Endothelial cell of umbilical vein (primary cell): ENCODE measurements at regions not wholly inside any gene's neighbourhood (a gene's known extent, or its start where the extent isn't known, plus 50 kb on each side); places are given as distances from the start of the nearest gene placed in this dataset.

Experiments used
- BruUV-seq: library from RNA; stranded (reverse); fragments of 400-500 nt; replicated peaks from 2 replicates; lab custom pipeline; 2021; lab: Mats Ljungman, UMichigan
- CTCF ChIA-PET: fragments of 300-600, 350-600 bp; sonication (Branson Sonifier 250); formaldehyde crosslinking; loops from one replicate; lab custom pipeline; 2021; ENCODE audit warnings: antibody characterized with exemption, inconsistent platforms; lab: Charles Lee
- POLR2A ChIA-PET: fragments of 300-600, 350-600 bp; sonication (Branson Sonifier 250); formaldehyde crosslinking; loops from one replicate; lab custom pipeline; 2021; ENCODE audit warnings: antibody characterized with exemption, inconsistent platforms; lab: Charles Lee
- DNase-seq: peaks from one replicate; pipeline ENCODE4 v3.0.0-alpha.2; 2011; ENCODE audit warnings: low read depth, low spot score
- FAIRE-seq: peaks from 2 replicates; lab custom pipeline; 2011; peaks lifted over from hg19 to GRCh38; lab: Jason Lieb, UNC
- H2AFZ ChIP-seq: 2 replicates; pipeline ENCODE4 v1.6.0; 2012; ENCODE audit warnings: low read depth, low read length, control low read depth, inconsistent platforms
- H3K27ac ChIP-seq: 2 replicates; pipeline ENCODE4 v1.5.1; 2011; ENCODE audit warnings: low read depth, mild to moderate bottlenecking, control low read depth, low read length, moderate library complexity; ENCODE audit not compliant: insufficient read depth
- H3K27me3 ChIP-seq, 2 experiments: 2 replicates each; pipeline versions ENCODE4 v1.6.0 to v1.6.1; 2011; ENCODE audit warnings: low read length in 2 of 2, mixed read lengths in 1 of 2; ENCODE audit not compliant: control insufficient read depth in 2 of 2, insufficient read depth in 2 of 2
- H3K36me3 ChIP-seq, 2 experiments: 2 replicates in 1 of 2; 3 replicates in 1 of 2; pipeline ENCODE4 v1.5.1; 2011; ENCODE audit warnings: low read length in 2 of 2, mild to moderate bottlenecking in 1 of 2, moderate library complexity in 1 of 2; ENCODE audit not compliant: control insufficient read depth in 2 of 2, insufficient read depth in 2 of 2; ENCODE audit errors: extremely low read depth in 1 of 2
- H3K4me1 ChIP-seq: 3 replicates; pipeline ENCODE4 v1.5.1; 2011; ENCODE audit warnings: mild to moderate bottlenecking, low read length; ENCODE audit not compliant: control insufficient read depth, insufficient read depth; ENCODE audit errors: extremely low read depth
- H3K4me2 ChIP-seq: 2 replicates; pipeline ENCODE4 v1.6.1; 2011; ENCODE audit warnings: low read length, control low read depth, mixed read lengths; ENCODE audit not compliant: insufficient read depth
- H3K4me3 ChIP-seq, 3 experiments: fragments of 200-600 bp in 1 of 3; sonication (generic), shearing (Covaris generic) in 1 of 3; replicated peaks in 1 of 3; 2 replicates each; pipeline ENCODE4 v1.5.1; 2011 to 2016; ENCODE audit warnings: control low read depth in 3 of 3, low read length in 3 of 3, mild to moderate bottlenecking in 2 of 3, inconsistent platforms in 1 of 3, low read depth in 1 of 3, moderate library complexity in 1 of 3; ENCODE audit not compliant: insufficient read depth in 1 of 3
- H3K79me2 ChIP-seq: 2 replicates; pipeline ENCODE4 v1.6.0; 2012; ENCODE audit warnings: low read length, inconsistent platforms; ENCODE audit not compliant: control insufficient read depth, insufficient read depth
- H3K9ac ChIP-seq: replicated peaks from 2 replicates; pipeline ENCODE3; 2011; ENCODE audit warnings: low read length, control low read depth; ENCODE audit not compliant: insufficient read depth; ENCODE audit errors: extremely low read depth
- H3K9me1 ChIP-seq: replicated peaks from 3 replicates; pipeline ENCODE4 v1.6.0; 2011; ENCODE audit warnings: mild to moderate bottlenecking, low read length; ENCODE audit not compliant: control insufficient read depth, insufficient read depth; ENCODE audit errors: extremely low read depth
- H3K9me3 ChIP-seq: replicated peaks from 2 replicates; pipeline ENCODE4 v1.5.1; 2012; ENCODE audit warnings: low read length, inconsistent platforms; ENCODE audit not compliant: control insufficient read depth, insufficient read depth
- H4K20me1 ChIP-seq: replicated peaks from 2 replicates; pipeline ENCODE3; 2011; ENCODE audit warnings: mild to moderate bottlenecking, low read length; ENCODE audit not compliant: control insufficient read depth, insufficient read depth; ENCODE audit errors: extremely low read depth
- CTCF ChIP-seq, 2 donors: IDR thresholded peaks; 1 replicate in 1 of 2; 2 replicates in 1 of 2; pipeline ENCODE4 v1.5.1; 2011; ENCODE audit warnings: low read length in 2 of 2, mild to moderate bottlenecking in 2 of 2, moderate library complexity in 2 of 2, control low read depth in 1 of 2, inconsistent platforms in 1 of 2, low read depth in 1 of 2; ENCODE audit not compliant: insufficient read depth in 1 of 2; ENCODE audit errors: extremely low read depth in 1 of 2
- EZH2 ChIP-seq: IDR thresholded peaks from 2 replicates; pipeline ENCODE4 v1.6.1; 2012; ENCODE audit warnings: borderline replicate concordance, low read depth, mild to moderate bottlenecking, moderate library complexity, low read length, inconsistent platforms; ENCODE audit not compliant: severe bottlenecking
- FOS ChIP-seq: IDR thresholded peaks from 2 replicates; pipeline ENCODE4 v1.6.1; 2011; ENCODE audit warnings: mild to moderate bottlenecking, low read length, moderate library complexity, borderline replicate concordance; ENCODE audit not compliant: insufficient read depth
- GATA2 ChIP-seq: IDR thresholded peaks from 2 replicates; pipeline ENCODE4 v1.7.0; 2011; ENCODE audit warnings: low read depth, mild to moderate bottlenecking, moderate library complexity, mixed read lengths, low read length; ENCODE audit not compliant: insufficient read length, insufficient read depth
- JUN ChIP-seq: IDR thresholded peaks from 2 replicates; pipeline ENCODE4 v1.6.1; 2011; ENCODE audit warnings: borderline replicate concordance, low read depth; ENCODE audit not compliant: insufficient read length, insufficient read depth
- MAX ChIP-seq: IDR thresholded peaks from 2 replicates; pipeline ENCODE4 v1.6.1; 2011; ENCODE audit not compliant: insufficient read depth, insufficient read length
- MYC ChIP-seq: IDR thresholded peaks from one replicate; pipeline ENCODE4 v1.6.1; 2011; ENCODE audit warnings: mild to moderate bottlenecking, low read depth, low read length
- POLR2AphosphoS5 ChIP-seq: IDR thresholded peaks from 2 replicates; pipeline ENCODE4 v1.6.1; 2012; ENCODE audit warnings: low read depth, mild to moderate bottlenecking, control low read depth, low read length, moderate library complexity; ENCODE audit not compliant: insufficient read depth
- dilution Hi-C: fragments of 300-500 bp; cut with MboI; formaldehyde crosslinking; loops from one replicate; pipeline ENCODE4 v1.15.0; 2019; ENCODE audit warnings: low sequenced_read_pairs; ENCODE audit not compliant: extremely low pct_ligation_motif_present
- intact Hi-C: fragments of 100-400 bp; cut with micrococcal nuclease; formaldehyde crosslinking; loops from one replicate; pipeline ENCODE4 v1.10.0; 2022

- BruUV-seq: no TSS peak
- POLR2A ChIA-PET: no interaction called here
- intact Hi-C loops (loop anchor here (10.0 kb wide), 1 partner anchor 1448 kb away; no protein-coding TSS in a partner anchor), dilution Hi-C loops (no loop called here)
- TF ChIP-seq FOS (no peak), JUN (no peak), MAX (no peak), EZH2 (no peak), MYC (no peak), POLR2AphosphoS5 (no peak), CTCF (IDR thresholded peaks at IDR 0.05; ENCODE audit: extremely low read depth in 1 of 2, insufficient read depth in 1 of 2, low read depth in 1 of 2, low read length in 2 of 2) (no peak), GATA2 (no peak)
- DNase-seq: no peak
- FAIRE-seq: no peak
- Histone ChIP-seq H3K4me3 (no peak overlapping the region), H3K9me3 (no peaks in the 10 kb centered on the region), H3K27me3 (no peaks in the 10 kb centered on the region), H3K9me1 (no peaks in the 10 kb centered on the region), H3K27ac (no peak overlapping the region), H3K4me1 (peaks cover 6% of the 10 kb centered on the region), H3K4me2 (no peak overlapping the region), H3K9ac (no peak overlapping the region), H4K20me1 (no peaks in the 10 kb centered on the region), H2AFZ (no peak overlapping the region), H3K79me2 (no peaks in the 10 kb centered on the region), H3K36me3 (no peaks in the 10 kb centered on the region)
- CTCF ChIA-PET: interaction anchor here (1.0 to 1.2 kb wide), 2 partner anchors 56 to 116 kb away, joined by 3 read pairs; partner anchors contain the start of gene FMN2
These were observed 55.2 kb upstream of the FMN2 start for GRCh38 chr1:240036526-240036925.
